Astrocyte of the spinal cord (primary cell): ENCODE measurements at regions not wholly inside any gene's neighbourhood (a gene's known extent, or its start where the extent isn't known, plus 50 kb on each side); places are given as distances from the start of the nearest gene placed in this dataset.
A peak's percentile ranks its signal among the peaks of the same experiment; 100 is the strongest.
"Not testable (repeated sequence)": the region's sequence is repeated elsewhere in the genome, so short reads cannot be mapped to it uniquely, and the experiment has no call there.

ENCODE experiments used
- DNase-seq: peaks from one replicate; pipeline ENCODE4 v3.0.0; 2011; ENCODE audit warnings: low read depth, low spot score
- H3K4me3 ChIP-seq: 2 replicates; pipeline ENCODE4 v1.5.1; 2011; ENCODE audit warnings: low read depth, mild to moderate bottlenecking, low read length, moderate library complexity
- CTCF ChIP-seq: IDR thresholded peaks from 2 replicates; pipeline ENCODE4 v1.5.1; 2012; ENCODE audit warnings: low read depth, mild to moderate bottlenecking, low read length, inconsistent platforms
- in situ Hi-C: cut with HindIII; loops from 2 replicates; pipeline ENCODE4 v1.10.0; 2017; ENCODE audit warnings: low sequenced_read_pairs

GRCh38 chr4:141350122-141350905 lies 129.6 kb downstream of the ZNF330 start:
- H3K4me3 ChIP-seq, result no peak overlapping the region
- DNase-seq, result peak; percentile 92
- in situ Hi-C loops, result no loop called here
- no peak for TF ChIP-seq CTCF

- no peak for DNase-seq
- no peak overlapping the region for H3K4me3 ChIP-seq
- no peak for TF ChIP-seq CTCF
- in situ Hi-C loops, result no loop called here
These were observed 131.6 kb downstream of the ZNF330 start for GRCh38 chr4:141352331-141352730.

GRCh38 chr4:141352909-141353525 lies 132.3 kb downstream of the ZNF330 start:
- peak; percentile 77 for DNase-seq
- in situ Hi-C loops, result no loop called here
- H3K4me3 ChIP-seq, result no peak overlapping the region
- no peak for TF ChIP-seq CTCF

DNA sequence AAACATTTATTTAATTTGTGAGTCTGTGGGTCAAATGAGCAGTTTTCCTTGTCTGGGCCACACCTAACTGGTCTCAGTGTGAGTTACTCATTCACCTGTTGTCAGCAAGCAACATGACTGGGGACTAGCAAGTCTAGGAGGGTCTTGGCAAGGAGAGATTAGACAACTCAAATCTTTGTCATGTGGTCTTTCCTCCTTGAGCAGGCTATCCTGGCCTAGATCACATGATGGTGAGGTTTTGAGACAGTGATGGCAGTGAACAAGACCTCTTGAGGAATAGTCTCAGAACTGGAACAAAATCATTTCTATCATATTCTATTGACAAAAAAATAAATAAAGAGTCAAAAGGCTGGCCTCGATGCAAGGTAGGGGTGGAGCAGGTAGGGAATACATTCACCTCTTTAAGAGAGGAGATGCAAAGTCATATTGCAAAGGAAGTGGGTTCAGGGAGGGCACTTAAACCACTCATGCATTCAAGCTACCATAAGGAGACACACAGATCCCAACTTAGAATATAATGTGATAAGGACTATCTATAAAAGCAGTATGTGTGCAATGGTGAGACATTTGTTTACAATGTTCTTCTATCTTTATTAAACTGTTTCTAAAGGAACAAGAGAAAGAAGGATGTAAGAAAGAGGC lies 135.7 kb downstream of the ZNF330 start:
- no peak for TF ChIP-seq CTCF
- DNase-seq, result no peak
- in situ Hi-C loops, result no loop called here
- H3K4me3 ChIP-seq, result no peak overlapping the region

DNA sequence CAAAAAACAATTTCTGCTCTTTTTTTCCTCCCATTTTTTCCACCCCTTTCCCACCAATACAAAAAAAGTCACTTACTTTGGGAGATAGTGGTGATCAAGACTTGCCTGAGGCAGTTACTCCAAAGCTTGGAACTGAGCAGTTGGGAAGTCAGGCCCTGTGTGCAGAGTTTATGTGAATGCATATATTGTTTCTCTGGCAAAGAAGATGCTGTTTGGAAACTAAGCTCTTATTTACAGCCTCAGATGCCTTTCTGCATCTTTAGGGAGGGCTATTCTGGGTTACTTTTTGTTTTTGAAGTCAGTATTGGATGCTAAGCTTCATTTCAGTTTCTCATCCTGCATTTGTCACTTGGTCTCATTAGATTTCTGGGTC lies 136.3 kb downstream of the ZNF330 start:
- no peak for DNase-seq
- H3K4me3 ChIP-seq, result no peak overlapping the region
- no peak for TF ChIP-seq CTCF
- in situ Hi-C loops, result no loop called here

DNA sequence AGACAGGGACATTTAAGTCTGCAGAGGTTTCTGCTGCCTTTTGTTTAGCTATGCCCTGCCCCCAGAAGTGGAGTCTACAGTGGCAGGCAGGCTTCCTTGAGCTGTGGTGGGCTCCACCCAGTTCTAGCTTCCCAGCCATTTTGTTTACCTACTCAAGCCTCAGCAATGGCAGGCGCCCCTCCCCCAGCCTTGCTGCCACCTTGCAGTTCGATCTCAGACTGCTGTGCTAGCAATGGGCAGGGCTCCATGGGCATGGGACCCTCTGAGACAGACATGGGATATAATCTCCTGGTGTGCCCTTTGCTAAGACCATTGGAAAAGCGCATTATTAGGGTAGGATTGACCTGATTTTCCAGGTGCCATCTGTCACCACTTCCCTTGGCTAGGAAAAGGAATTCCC lies 147.5 kb downstream of the ZNF330 start:
- in situ Hi-C loops, H3K4me3 ChIP-seq: not testable (repeated sequence)

GRCh38 chr4:141371206-141371605 lies 150.5 kb downstream of the ZNF330 start:
- in situ Hi-C loops, result no loop called here
- no peak for TF ChIP-seq CTCF
- H3K4me3 ChIP-seq, result no peak overlapping the region
- no peak for DNase-seq

More for the DNA sequence above, 147.5 kb downstream of the ZNF330 start:
- not testable (repeated sequence) for DNase-seq
